Activated naive CD8-positive, alpha-beta T cell treated with anti-CD3 and anti-CD28 coated beads, Interleukin-2, amount 10 ng/mL, durations not matched to agents 7 days and 5 days (primary cell): ENCODE measurements at regions not wholly inside any gene's neighbourhood (a gene's known extent, or its start where the extent isn't known, plus 50 kb on each side); places are given as distances from the start of the nearest gene placed in this dataset.

ENCODE experiments used
- ATAC-seq: fragments of 150-1000 bp; cut with Tn5 transposase; one replicate; pipeline ENCODE4 v1.10.0; 2021; ENCODE audit warnings: low read depth, moderate library complexity
- POLR2A ChIA-PET: fragments of 350-600 bp; sonication (Branson Sonifier 250); formaldehyde crosslinking; loops from one replicate; lab custom pipeline; 2021; ENCODE audit warnings: antibody characterized with exemption; lab: Charles Lee
- DNase-seq: peaks from one replicate; pipeline ENCODE4 v3.0.0; 2021
- H3K27ac Mint-ChIP-seq: one replicate; pipeline ENCODE4 v1.8.0; 2022; ENCODE audit warnings: mild to moderate bottlenecking, mixed read lengths
- H3K27me3 Mint-ChIP-seq: one replicate; pipeline ENCODE4 v1.8.0; 2022; ENCODE audit warnings: mild to moderate bottlenecking, moderate library complexity, mixed read lengths
- H3K36me3 Mint-ChIP-seq: one replicate; pipeline ENCODE4 v1.8.0; 2021; ENCODE audit warnings: mild to moderate bottlenecking, mixed read lengths
- H3K4me1 Mint-ChIP-seq: one replicate; pipeline ENCODE4 v1.8.0; 2021; ENCODE audit warnings: mixed read lengths
- H3K4me3 Mint-ChIP-seq: one replicate; pipeline ENCODE4 v1.8.0; 2022; ENCODE audit warnings: mild to moderate bottlenecking, moderate library complexity, mixed read lengths
- H3K9me3 Mint-ChIP-seq: one replicate; pipeline ENCODE4 v1.8.0; 2021; ENCODE audit warnings: mixed read lengths

- Mint-ChIP-seq H3K27me3 (no peaks in the 10 kb centered on the region), H3K9me3 (peaks cover 12% of the 10 kb centered on the region), H3K4me1 (no peaks in the 10 kb centered on the region), H3K36me3 (no peaks in the 10 kb centered on the region), H3K27ac (no peak overlapping the region), H3K4me3 (no peak overlapping the region)
- ATAC-seq (no peak), DNase-seq (no peak)
- POLR2A ChIA-PET, result no interaction called here
These were observed 217.7 kb upstream of the BMPER start for GRCh38 chr7:33687625-33688024.

- POLR2A ChIA-PET, result no interaction called here
- H3K36me3 Mint-ChIP-seq, result no peaks in the 10 kb centered on the region
- DNase-seq (no peak), ATAC-seq (no peak)
- peaks cover 9% of the 10 kb centered on the region for H3K9me3 Mint-ChIP-seq
- H3K27ac Mint-ChIP-seq, result no peak overlapping the region
- no peak overlapping the region for H3K4me3 Mint-ChIP-seq
- H3K4me1 Mint-ChIP-seq, result no peaks in the 10 kb centered on the region
- H3K27me3 Mint-ChIP-seq, result no peaks in the 10 kb centered on the region
These were observed 214.2 kb upstream of the BMPER start for GRCh38 chr7:33691180-33691579.

GRCh38 chr7:33692956-33693355, 212.4 kb upstream of the BMPER start:
- no peaks in the 10 kb centered on the region for H3K27me3 Mint-ChIP-seq
- H3K4me1 Mint-ChIP-seq, result no peaks in the 10 kb centered on the region
- no peak overlapping the region for H3K4me3 Mint-ChIP-seq
- ATAC-seq (no peak), DNase-seq (no peak)
- peaks cover 9% of the 10 kb centered on the region for H3K9me3 Mint-ChIP-seq
- POLR2A ChIA-PET, result no interaction called here
- no peak overlapping the region for H3K27ac Mint-ChIP-seq
- no peaks in the 10 kb centered on the region for H3K36me3 Mint-ChIP-seq

- Mint-ChIP-seq H3K4me1 (no peaks in the 10 kb centered on the region), H3K36me3 (no peaks in the 10 kb centered on the region), H3K27me3 (no peaks in the 10 kb centered on the region), H3K9me3 (peaks cover 10% of the 10 kb centered on the region), H3K27ac (no peak overlapping the region), H3K4me3 (no peak overlapping the region)
- no peak for ATAC-seq
- POLR2A ChIA-PET, result no interaction called here
- DNase-seq, result no peak
These were observed 211.3 kb upstream of the BMPER start for GRCh38 chr7:33694006-33694405.

GRCh38 chr7:33697616-33698015, 207.7 kb upstream of the BMPER start:
- Mint-ChIP-seq H3K27me3 (no peaks in the 10 kb centered on the region), H3K36me3 (no peaks in the 10 kb centered on the region), H3K4me1 (no peaks in the 10 kb centered on the region), H3K9me3 (peaks cover 21% of the 10 kb centered on the region), H3K27ac (no peak overlapping the region), H3K4me3 (no peak overlapping the region)
- POLR2A ChIA-PET, result no interaction called here
- DNase-seq, result no peak
- ATAC-seq, result no peak

- H3K9me3 Mint-ChIP-seq, result peaks cover 21% of the 10 kb centered on the region
- no peaks in the 10 kb centered on the region for H3K36me3 Mint-ChIP-seq
- H3K27me3 Mint-ChIP-seq, result no peaks in the 10 kb centered on the region
- H3K4me3 Mint-ChIP-seq, result no peak overlapping the region
- ATAC-seq (no peak), DNase-seq (no peak)
- POLR2A ChIA-PET, result no interaction called here
- no peak overlapping the region for H3K27ac Mint-ChIP-seq
- no peaks in the 10 kb centered on the region for H3K4me1 Mint-ChIP-seq
These were observed 207.3 kb upstream of the BMPER start for GRCh38 chr7:33698041-33698440.

- Mint-ChIP-seq H3K4me1 (no peaks in the 10 kb centered on the region), H3K27me3 (no peaks in the 10 kb centered on the region), H3K4me3 (no peak overlapping the region), H3K9me3 (peaks cover 21% of the 10 kb centered on the region), H3K36me3 (no peaks in the 10 kb centered on the region), H3K27ac (no peak overlapping the region)
- no peak for DNase-seq
- no peak for ATAC-seq
- POLR2A ChIA-PET, result no interaction called here
These were observed 206.6 kb upstream of the BMPER start for GRCh38 chr7:33698692-33699128.

GRCh38 chr7:33700001-33700899, 205.1 kb upstream of the BMPER start:
- Mint-ChIP-seq H3K4me1 (no peaks in the 10 kb centered on the region), H3K27ac (no peak overlapping the region), H3K27me3 (no peaks in the 10 kb centered on the region), H3K4me3 (no peak overlapping the region), H3K36me3 (no peaks in the 10 kb centered on the region), H3K9me3 (peaks cover 21% of the 10 kb centered on the region)
- no peak for DNase-seq
- ATAC-seq, result no peak
- POLR2A ChIA-PET, result no interaction called here

- POLR2A ChIA-PET, result no interaction called here
- no peaks in the 10 kb centered on the region for H3K36me3 Mint-ChIP-seq
- no peaks in the 10 kb centered on the region for H3K4me1 Mint-ChIP-seq
- ATAC-seq (no peak), DNase-seq (no peak)
- H3K27me3 Mint-ChIP-seq, result no peaks in the 10 kb centered on the region
- H3K27ac Mint-ChIP-seq, result no peak overlapping the region
- no peak overlapping the region for H3K4me3 Mint-ChIP-seq
- H3K9me3 Mint-ChIP-seq, result peaks cover 21% of the 10 kb centered on the region
These were observed 204.1 kb upstream of the BMPER start for GRCh38 chr7:33701189-33701740.

GRCh38 chr7:33701927-33702326, 203.4 kb upstream of the BMPER start:
- no peak overlapping the region for H3K27ac Mint-ChIP-seq
- no peak for ATAC-seq

GRCh38 chr7:33702514-33703054, 202.8 kb upstream of the BMPER start:
- peaks cover 21% of the 10 kb centered on the region for H3K9me3 Mint-ChIP-seq
- DNase-seq, result no peak
- POLR2A ChIA-PET, result no interaction called here
- no peak for ATAC-seq
- no peak overlapping the region for H3K4me3 Mint-ChIP-seq
- no peaks in the 10 kb centered on the region for H3K27me3 Mint-ChIP-seq
- no peaks in the 10 kb centered on the region for H3K4me1 Mint-ChIP-seq
- no peaks in the 10 kb centered on the region for H3K36me3 Mint-ChIP-seq
- H3K27ac Mint-ChIP-seq, result no peak overlapping the region

More at GRCh38 chr7:33701927-33702326, 203.4 kb upstream of the BMPER start:
- POLR2A ChIA-PET, result no interaction called here
- H3K36me3 Mint-ChIP-seq, result no peaks in the 10 kb centered on the region
- H3K9me3 Mint-ChIP-seq, result peaks cover 21% of the 10 kb centered on the region
- H3K4me3 Mint-ChIP-seq, result no peak overlapping the region
- no peak for DNase-seq
- H3K27me3 Mint-ChIP-seq, result no peaks in the 10 kb centered on the region
- H3K4me1 Mint-ChIP-seq, result no peaks in the 10 kb centered on the region

GRCh38 chr7:33705333-33705833, 200.0 kb upstream of the BMPER start:
- H3K4me3 Mint-ChIP-seq, result no peak overlapping the region
- H3K27ac Mint-ChIP-seq, result no peak overlapping the region
- H3K4me1 Mint-ChIP-seq, result no peaks in the 10 kb centered on the region
- H3K27me3 Mint-ChIP-seq, result no peaks in the 10 kb centered on the region
- no peaks in the 10 kb centered on the region for H3K36me3 Mint-ChIP-seq
- POLR2A ChIA-PET, result no interaction called here
- ATAC-seq, result no peak
- H3K9me3 Mint-ChIP-seq, result peaks cover 14% of the 10 kb centered on the region
- DNase-seq, result no peak

- H3K36me3 Mint-ChIP-seq, result no peaks in the 10 kb centered on the region
- ATAC-seq (no peak), DNase-seq (no peak)
- no peak overlapping the region for H3K27ac Mint-ChIP-seq
- no peaks in the 10 kb centered on the region for H3K27me3 Mint-ChIP-seq
- no peak overlapping the region for H3K4me3 Mint-ChIP-seq
- H3K9me3 Mint-ChIP-seq, result peaks cover 9% of the 10 kb centered on the region
- H3K4me1 Mint-ChIP-seq, result no peaks in the 10 kb centered on the region
- POLR2A ChIA-PET, result no interaction called here
These were observed 199.2 kb upstream of the BMPER start for GRCh38 chr7:33706186-33706585.

GRCh38 chr7:33706771-33707200, 198.6 kb upstream of the BMPER start:
- no peaks in the 10 kb centered on the region for H3K27me3 Mint-ChIP-seq
- H3K27ac Mint-ChIP-seq, result no peak overlapping the region
- no peaks in the 10 kb centered on the region for H3K36me3 Mint-ChIP-seq
- POLR2A ChIA-PET, result no interaction called here
- peaks cover 7% of the 10 kb centered on the region for H3K9me3 Mint-ChIP-seq
- ATAC-seq (no peak), DNase-seq (no peak)
- H3K4me3 Mint-ChIP-seq, result no peak overlapping the region
- H3K4me1 Mint-ChIP-seq, result no peaks in the 10 kb centered on the region
